ENCODE measurements at regions not wholly inside any gene's neighbourhood (a gene's known extent, or its start where the extent isn't known, plus 50 kb on each side); places are given as distances from the start of the nearest gene placed in this dataset.

GRCh38 chr17:52451294-52451861, 292.9 kb upstream of the CA10 start:
- no peak for TF ChIP-seq CTCF (IDR thresholded peaks at IDR 0.05)
- TF ChIP-seq POLR2AphosphoS5 (IDR thresholded peaks at IDR 0.05; ENCODE audit: low read depth, low read length) = no peak
- TF ChIP-seq SIN3A (IDR thresholded peaks at IDR 0.05; ENCODE audit: borderline replicate concordance, insufficient read depth, low read depth, low read length) = no peak
- TF ChIP-seq REST (IDR thresholded peaks at IDR 0.05; ENCODE audit: insufficient read depth in 1 of 2, low read depth in 2 of 2, low read length in 1 of 2) = no peak
- TF ChIP-seq TCF7L2 (IDR thresholded peaks at IDR 0.05; ENCODE audit: low read depth, low read length) = no peak

Data from Panc1 (cell line).